Activated CD4-positive, alpha-beta T cell treated with anti-CD3 and anti-CD28 coated beads, Interleukin-2, amount 50 U/mL, for 24 hours (primary cell): ENCODE measurements at regions not wholly inside any gene's neighbourhood (a gene's known extent, or its start where the extent isn't known, plus 50 kb on each side); places are given as distances from the start of the nearest gene placed in this dataset.
"Not testable (repeated sequence)": the region's sequence is repeated elsewhere in the genome, so short reads cannot be mapped to it uniquely, and the experiment has no call there.

ENCODE experiments used
- DNase-seq, 2 donors: peaks; one replicate each; pipeline ENCODE4 v3.0.0-alpha.2; 2020; ENCODE audit warnings: low read depth in 1 of 2, low spot score in 1 of 2

DNA sequence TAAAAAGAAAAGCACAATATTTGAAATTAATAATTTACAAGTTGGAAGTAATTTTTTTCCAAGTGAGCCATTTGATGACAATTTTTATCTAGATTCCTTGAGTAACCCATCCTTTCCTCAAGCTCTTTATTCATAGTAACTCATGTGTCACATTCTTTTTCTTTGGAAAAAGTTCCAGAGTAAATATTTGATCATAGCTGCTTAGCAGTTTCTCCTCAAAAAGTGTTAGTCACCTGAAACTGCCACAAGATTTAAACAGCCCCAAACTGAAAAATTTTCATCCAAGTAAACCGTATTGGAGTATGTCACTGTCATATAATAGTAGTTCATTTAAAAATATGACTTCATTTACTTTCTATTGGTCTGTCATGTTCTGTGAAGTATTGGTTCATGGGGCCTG, 94.6 kb upstream of the CASK start:
- DNase-seq, result no peak

GRCh38 chrX:42000836-42001235, 77.5 kb upstream of the CASK start:
- no peak for DNase-seq

GRCh38 chrX:41984628-41985027, 61.3 kb upstream of the CASK start:
- no peak for DNase-seq

DNA sequence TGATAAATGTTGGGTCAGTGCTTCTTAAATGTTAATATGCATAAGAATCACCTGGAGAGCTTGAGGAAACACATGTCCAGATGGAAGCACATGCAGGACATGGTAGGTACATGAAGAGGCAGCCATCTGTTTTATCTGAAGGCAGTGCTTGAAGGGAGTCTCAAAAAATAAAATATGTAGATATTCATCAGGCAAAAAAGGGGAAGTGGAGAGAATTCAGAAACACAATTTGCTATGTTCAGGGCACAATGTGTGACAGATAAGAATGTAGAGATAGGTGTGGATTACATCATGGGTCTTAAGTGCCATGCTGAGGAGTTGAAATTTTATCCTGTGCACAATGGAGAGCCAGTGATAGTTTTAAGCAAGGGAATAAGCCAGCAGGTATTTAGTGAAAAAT, 59.6 kb upstream of the CASK start:
- no peak for DNase-seq

- no peak for DNase-seq
Measured at GRCh38 chrX:41981481-41982013, 58.2 kb upstream of the CASK start.

DNA sequence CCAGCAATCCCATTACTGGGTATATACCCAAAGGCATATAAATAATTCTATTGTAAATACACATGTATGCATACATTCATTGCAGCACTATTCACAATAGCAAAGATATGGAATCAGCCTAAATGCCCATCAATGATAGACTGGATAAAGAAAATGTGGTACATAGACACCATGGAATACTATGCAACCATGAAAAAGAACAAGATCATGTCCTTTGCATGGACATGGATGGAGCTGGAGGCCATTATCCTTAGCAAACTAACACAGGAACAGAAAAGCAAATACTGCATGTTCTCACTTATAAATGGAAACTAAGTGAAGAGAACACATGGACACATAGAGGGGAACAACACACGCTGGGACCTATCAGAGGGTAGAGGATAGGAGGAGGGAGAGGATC, 51.3 kb upstream of the CASK start:
- not testable (repeated sequence) for DNase-seq

- no peak for DNase-seq
Measured at GRCh38 chrX:41973208-41973607, 49.9 kb upstream of the CASK start.
